ENCODE measurements at regions not wholly inside any gene's neighbourhood (a gene's known extent, or its start where the extent isn't known, plus 50 kb on each side); places are given as distances from the start of the nearest gene placed in this dataset.

- no peak for DNase-seq
- intact Hi-C loops (cut with DNase I; ENCODE audit: low total_unique reads): no loop called here
- Histone ChIP-seq H3K4me1 (no peaks in the 10 kb centered on the region), H3K36me3 (no peaks in the 10 kb centered on the region), H3K27me3 (no peaks in the 10 kb centered on the region), H3K9me3 (no peaks in the 10 kb centered on the region), H3K4me3 (no peak overlapping the region), H3K27ac (no peak overlapping the region)
- TF ChIP-seq, protein P1, sequence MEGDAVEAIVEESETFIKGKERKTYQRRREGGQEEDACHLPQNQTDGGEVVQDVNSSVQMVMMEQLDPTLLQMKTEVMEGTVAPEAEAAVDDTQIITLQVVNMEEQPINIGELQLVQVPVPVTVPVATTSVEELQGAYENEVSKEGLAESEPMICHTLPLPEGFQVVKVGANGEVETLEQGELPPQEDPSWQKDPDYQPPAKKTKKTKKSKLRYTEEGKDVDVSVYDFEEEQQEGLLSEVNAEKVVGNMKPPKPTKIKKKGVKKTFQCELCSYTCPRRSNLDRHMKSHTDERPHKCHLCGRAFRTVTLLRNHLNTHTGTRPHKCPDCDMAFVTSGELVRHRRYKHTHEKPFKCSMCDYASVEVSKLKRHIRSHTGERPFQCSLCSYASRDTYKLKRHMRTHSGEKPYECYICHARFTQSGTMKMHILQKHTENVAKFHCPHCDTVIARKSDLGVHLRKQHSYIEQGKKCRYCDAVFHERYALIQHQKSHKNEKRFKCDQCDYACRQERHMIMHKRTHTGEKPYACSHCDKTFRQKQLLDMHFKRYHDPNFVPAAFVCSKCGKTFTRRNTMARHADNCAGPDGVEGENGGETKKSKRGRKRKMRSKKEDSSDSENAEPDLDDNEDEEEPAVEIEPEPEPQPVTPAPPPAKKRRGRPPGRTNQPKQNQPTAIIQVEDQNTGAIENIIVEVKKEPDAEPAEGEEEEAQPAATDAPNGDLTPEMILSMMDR (IDR thresholded peaks at IDR 0.05): no peak
- TF ChIP-seq POLR2A (IDR thresholded peaks at IDR 0.05): no peak
These were observed 1008.7 kb downstream of the GLUD2 start for GRCh38 chrX:122055979-122056715.

DNA sequence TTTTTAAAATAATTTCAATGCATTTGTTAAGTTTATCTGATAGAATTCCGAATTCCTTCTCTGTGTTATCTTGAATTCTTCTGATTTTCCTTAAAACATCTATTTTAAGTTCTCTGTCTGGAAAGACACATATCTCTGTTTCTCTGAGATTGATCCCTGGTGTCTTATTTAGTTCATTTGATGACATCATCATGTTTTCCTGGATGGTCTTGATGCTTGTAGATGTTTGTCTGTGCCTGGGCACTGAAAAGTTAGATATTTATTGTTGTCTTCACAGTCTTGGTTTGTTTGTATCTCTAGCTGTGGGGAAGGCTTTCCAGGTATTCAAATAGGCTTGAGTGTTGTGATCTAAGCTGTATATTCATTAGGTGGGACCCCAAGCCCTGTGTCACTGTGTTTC lies 1028.8 kb downstream of the GLUD2 start:
- no peak for DNase-seq
- no peak overlapping the region for H3K27ac ChIP-seq
- H3K4me1 ChIP-seq: no peaks in the 10 kb centered on the region
- H3K9me3 ChIP-seq: no peaks in the 10 kb centered on the region
- TF ChIP-seq, protein P1 (IDR thresholded peaks at IDR 0.05): no peak
- no peak for TF ChIP-seq POLR2A (IDR thresholded peaks at IDR 0.05)
- H3K36me3 ChIP-seq: no peaks in the 10 kb centered on the region
- H3K27me3 ChIP-seq: no peaks in the 10 kb centered on the region
- H3K4me3 ChIP-seq: no peak overlapping the region
- intact Hi-C loops (cut with DNase I; ENCODE audit: low total_unique reads): no loop called here

GRCh38 chrX:122078079-122078478 lies 1030.7 kb downstream of the GLUD2 start:
- no peaks in the 10 kb centered on the region for H3K4me1 ChIP-seq
- TF ChIP-seq, protein P1 (IDR thresholded peaks at IDR 0.05): no peak
- no peak for TF ChIP-seq POLR2A (IDR thresholded peaks at IDR 0.05)
- no peaks in the 10 kb centered on the region for H3K27me3 ChIP-seq
- H3K36me3 ChIP-seq: no peaks in the 10 kb centered on the region
- no peak overlapping the region for H3K27ac ChIP-seq
- H3K4me3 ChIP-seq: no peak overlapping the region
- H3K9me3 ChIP-seq: no peaks in the 10 kb centered on the region
- intact Hi-C loops (cut with DNase I; ENCODE audit: low total_unique reads): no loop called here
- DNase-seq: no peak

DNA sequence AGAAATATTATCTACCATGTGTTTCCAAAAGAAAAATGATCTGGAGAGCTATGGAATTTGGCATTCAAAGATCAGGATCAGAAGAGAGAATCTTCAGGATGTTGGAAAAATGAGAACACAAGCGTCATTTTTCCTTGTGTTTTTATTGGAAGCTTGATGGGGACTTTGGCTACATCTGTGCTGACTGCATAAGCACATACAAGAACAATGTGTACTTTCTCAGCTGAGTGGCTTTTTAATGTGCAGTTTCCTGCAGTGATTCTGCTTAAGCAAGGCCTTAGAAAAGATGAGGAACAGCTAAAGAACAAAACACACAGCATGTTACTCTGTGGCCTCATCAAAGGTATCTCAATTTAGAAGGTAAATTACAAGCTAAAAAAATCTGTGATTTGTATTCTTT lies 1039.9 kb downstream of the GLUD2 start:
- DNase-seq: no peak
- Histone ChIP-seq H3K27ac (no peak overlapping the region), H3K27me3 (no peaks in the 10 kb centered on the region), H3K9me3 (no peaks in the 10 kb centered on the region), H3K4me3 (no peak overlapping the region), H3K4me1 (no peaks in the 10 kb centered on the region), H3K36me3 (no peaks in the 10 kb centered on the region)
- no peak for TF ChIP-seq POLR2A (IDR thresholded peaks at IDR 0.05)
- TF ChIP-seq, protein P1 (IDR thresholded peaks at IDR 0.05): no peak
- intact Hi-C loops (cut with DNase I; ENCODE audit: low total_unique reads): no loop called here

DNA sequence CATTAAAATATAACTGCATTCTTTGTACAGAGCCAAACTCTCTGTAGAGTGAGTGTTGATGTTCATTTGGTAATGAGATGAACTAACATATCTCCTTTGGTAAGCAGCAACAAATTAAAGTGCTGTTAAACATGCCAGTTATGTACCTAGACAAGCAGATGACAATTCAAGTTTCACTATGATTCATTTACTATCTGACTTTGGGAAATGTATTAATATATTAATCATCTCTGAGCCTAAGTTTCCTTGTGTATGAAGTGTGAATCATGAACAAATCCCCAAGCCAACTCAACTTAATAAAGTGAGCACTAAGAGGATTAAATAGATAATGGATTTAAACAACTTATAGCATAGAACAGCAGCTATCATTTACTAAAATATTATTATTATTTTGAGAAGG lies 1044.2 kb downstream of the GLUD2 start:
- no peaks in the 10 kb centered on the region for H3K4me1 ChIP-seq
- intact Hi-C loops (cut with DNase I; ENCODE audit: low total_unique reads): no loop called here

More for the DNA sequence above, 1044.2 kb downstream of the GLUD2 start:
- TF ChIP-seq, protein P1 (IDR thresholded peaks at IDR 0.05): no peak
- TF ChIP-seq POLR2A (IDR thresholded peaks at IDR 0.05): no peak
- Histone ChIP-seq H3K4me3 (no peak overlapping the region), H3K36me3 (no peaks in the 10 kb centered on the region), H3K9me3 (no peaks in the 10 kb centered on the region), H3K27me3 (no peaks in the 10 kb centered on the region), H3K27ac (no peak overlapping the region)
- DNase-seq: no peak
